ENCODE measurements at regions not wholly inside any gene's neighbourhood (a gene's known extent, or its start where the extent isn't known, plus 50 kb on each side); places are given as distances from the start of the nearest gene placed in this dataset.
A peak's percentile ranks its signal among the peaks of the same experiment; 100 is the strongest.
"Not testable (repeated sequence)": the region's sequence is repeated elsewhere in the genome, so short reads cannot be mapped to it uniquely, and the experiment has no call there.

DNA sequence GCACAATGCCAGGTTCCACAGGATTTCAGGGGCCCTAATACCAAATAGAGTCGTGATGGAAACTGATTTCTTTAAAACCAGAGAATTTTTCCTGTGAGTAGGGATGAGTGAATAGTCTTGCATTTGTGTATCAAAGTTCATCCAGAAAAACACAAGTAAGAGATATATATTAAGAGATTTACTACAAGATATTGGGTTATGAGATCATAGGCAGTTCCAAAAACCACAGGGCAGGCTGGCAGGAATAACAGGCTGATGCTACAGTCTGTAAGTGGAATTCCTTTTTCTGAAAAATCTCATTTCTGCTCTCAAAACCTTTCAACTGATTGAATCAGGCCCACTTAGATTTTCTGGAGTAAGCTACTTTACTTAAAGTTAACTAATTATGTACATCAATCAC lies 1756.2 kb upstream of the SEL1L start:
- peak in 1 of 2 experiments; percentile 3 for DNase-seq
- H3K36me3 ChIP-seq = no peaks in the 10 kb centered on the region
- no peak overlapping the region for H3K4me3 ChIP-seq

DNA sequence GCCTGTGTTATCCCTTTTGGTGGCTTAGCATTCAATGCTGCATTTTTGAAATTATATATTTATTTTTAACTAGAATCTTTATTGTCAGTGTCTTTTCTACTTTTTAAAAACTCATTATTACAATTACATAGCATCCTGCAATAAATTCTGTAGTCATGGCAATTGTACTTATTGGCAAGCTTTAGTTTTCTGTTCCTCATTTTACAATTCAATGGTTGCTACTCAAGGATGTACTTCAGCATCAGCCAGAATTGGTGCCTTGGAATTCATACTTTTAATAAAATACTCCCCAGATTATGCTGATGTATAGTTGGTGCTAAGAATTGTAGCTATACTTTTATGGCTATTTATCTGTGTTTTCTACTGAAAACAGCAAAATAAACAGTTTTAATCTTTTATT lies 1756.8 kb upstream of the SEL1L start:
- Histone ChIP-seq H3K27ac (no peak overlapping the region), H3K9me3 (replicated peaks) (no peaks in the 10 kb centered on the region), H3K36me3 (no peaks in the 10 kb centered on the region), H3K27me3 (no peaks in the 10 kb centered on the region), H3K4me1 (peaks cover 10% of the 10 kb centered on the region), H3K4me3 (no peak overlapping the region)
- no peak for DNase-seq

More for the DNA sequence above, 1756.2 kb upstream of the SEL1L start:
- H3K27ac ChIP-seq = 0 out of 2 replicates have a peak overlapping the region, but pooled peaks have one; percentile 10
- peaks cover 10% of the 10 kb centered on the region for H3K4me1 ChIP-seq
- no peaks in the 10 kb centered on the region for H3K9me3 ChIP-seq (replicated peaks)
- no peaks in the 10 kb centered on the region for H3K27me3 ChIP-seq

DNA sequence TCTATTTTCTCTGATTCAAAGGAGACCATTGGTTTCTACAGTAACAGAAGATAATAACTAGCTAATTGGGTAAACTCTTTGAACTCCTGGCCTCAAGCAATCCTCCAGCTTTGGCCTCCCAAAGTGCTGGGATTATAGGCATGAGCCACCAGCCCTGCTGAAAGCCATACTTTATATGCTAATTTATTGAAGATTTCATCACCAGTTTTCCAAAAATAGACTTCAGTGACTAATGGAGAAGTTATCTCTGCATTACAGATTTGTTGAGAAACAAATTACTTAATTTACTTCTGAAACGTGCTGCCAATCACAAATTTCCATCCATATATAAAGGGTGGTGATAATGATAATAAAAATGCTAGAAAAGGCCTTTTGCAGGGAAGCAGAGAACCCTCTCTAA lies 1758.1 kb upstream of the SEL1L start:
- no peak overlapping the region for H3K4me3 ChIP-seq
- no peak overlapping the region for H3K27ac ChIP-seq
- H3K9me3 ChIP-seq (replicated peaks) = no peaks in the 10 kb centered on the region
- H3K27me3 ChIP-seq = no peaks in the 10 kb centered on the region
- H3K4me1 ChIP-seq = peaks cover 10% of the 10 kb centered on the region
- no peak for DNase-seq
- H3K36me3 ChIP-seq = no peaks in the 10 kb centered on the region

DNA sequence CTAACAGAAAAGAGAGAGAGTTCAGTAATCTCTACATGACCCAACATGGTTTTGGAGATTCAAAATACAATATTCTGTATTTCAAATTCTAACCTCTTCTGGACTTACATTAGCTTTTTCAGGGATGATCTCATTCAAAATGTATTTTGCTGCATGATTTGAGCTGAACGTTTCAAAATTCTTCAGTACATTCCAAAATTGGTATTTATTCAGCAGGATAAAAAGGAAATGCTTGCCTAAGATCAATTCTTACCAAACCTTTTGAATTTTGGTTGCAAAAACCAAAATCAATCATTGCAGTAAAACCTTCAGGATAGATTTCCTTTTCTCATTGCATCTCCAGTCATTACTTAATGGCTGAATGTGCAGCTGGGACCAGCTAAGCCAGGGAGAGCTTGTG lies 1761.3 kb upstream of the SEL1L start:
- Histone ChIP-seq H3K9me3 (replicated peaks) (no peaks in the 10 kb centered on the region), H3K27me3 (no peaks in the 10 kb centered on the region), H3K27ac (0 out of 2 replicates have a peak overlapping the region, but pooled peaks have one; percentile 12), H3K36me3 (no peaks in the 10 kb centered on the region), H3K4me3 (no peak overlapping the region), H3K4me1 (peaks cover 4% of the 10 kb centered on the region)
- no peak for DNase-seq

DNA sequence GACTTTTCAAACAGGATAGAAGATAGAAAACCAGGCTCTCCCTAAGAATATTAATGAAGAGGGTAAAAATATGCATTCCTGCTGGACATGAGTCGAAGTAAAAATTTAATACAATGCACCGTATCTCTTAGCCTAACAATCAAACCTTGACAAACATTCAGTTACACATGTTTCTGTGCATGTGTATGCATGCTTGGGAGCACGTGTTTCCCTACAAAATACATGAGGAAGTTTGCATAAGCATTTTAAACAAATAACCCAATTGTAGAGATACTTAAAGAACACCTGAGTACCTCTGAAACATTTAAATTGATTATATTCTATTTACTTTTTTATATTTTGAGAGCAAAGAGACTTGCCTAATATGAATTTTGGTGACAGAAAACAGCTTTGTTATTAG lies 1763.7 kb upstream of the SEL1L start:
- Histone ChIP-seq H3K4me3 (no peak overlapping the region), H3K36me3 (no peaks in the 10 kb centered on the region), H3K27ac (no peak overlapping the region), H3K9me3 (replicated peaks) (no peaks in the 10 kb centered on the region), H3K27me3 (no peaks in the 10 kb centered on the region), H3K4me1 (no peaks in the 10 kb centered on the region; the same call in 1 of the 2 replicates)
- DNase-seq = no peak

DNA sequence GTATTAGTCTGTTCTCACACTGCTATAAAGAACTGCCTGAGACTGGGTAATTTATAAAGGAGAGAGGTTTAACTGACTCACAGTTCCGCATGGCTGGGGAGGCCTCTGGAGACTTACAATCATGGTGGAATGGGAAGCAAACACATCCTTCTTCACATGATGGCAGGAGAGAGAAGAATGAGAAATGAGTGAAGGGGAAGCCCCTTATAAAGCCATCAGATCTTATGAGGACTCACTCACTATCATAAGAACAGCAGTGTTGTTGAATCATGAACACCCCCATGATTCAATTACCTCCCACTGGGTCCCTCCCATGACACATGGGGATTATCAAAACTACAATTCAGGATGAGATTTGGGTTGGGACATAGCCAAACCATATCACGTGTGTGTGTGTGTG lies 1764.4 kb upstream of the SEL1L start:
- not testable (repeated sequence) for H3K9me3 ChIP-seq (replicated peaks); H3K27ac ChIP-seq; DNase-seq; H3K4me1 ChIP-seq; H3K27me3 ChIP-seq; H3K4me3 ChIP-seq; H3K36me3 ChIP-seq

DNA sequence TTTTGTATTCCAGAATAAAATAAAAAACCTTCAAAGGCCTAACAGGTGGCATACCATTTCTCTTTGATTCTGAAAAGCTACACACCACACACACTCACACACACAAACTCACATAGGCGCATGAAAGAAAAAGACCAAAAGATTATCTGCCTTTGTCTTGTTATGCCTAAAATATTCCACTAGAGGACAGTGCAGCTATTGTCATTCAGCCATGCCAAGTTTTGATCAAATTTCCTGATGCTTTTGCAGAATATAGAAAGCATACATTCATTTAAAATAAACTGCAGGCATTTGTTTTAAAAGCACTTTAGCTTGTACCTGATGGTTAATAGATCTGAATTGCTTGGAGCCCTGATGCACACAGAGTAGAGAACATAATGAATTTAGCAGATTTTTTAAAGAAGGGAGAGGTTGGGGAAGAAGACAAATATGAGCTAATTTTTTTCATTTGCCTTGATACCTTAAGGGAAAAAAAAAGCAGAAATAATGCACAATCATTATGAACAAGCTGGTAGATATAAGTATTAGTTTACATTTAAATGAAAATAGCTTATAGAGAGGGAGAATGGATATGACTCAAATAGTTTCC lies 1766.9 kb upstream of the SEL1L start:
- no peaks in the 10 kb centered on the region for H3K36me3 ChIP-seq
- no peaks in the 10 kb centered on the region for H3K9me3 ChIP-seq (replicated peaks)
- H3K4me1 ChIP-seq = no peaks in the 10 kb centered on the region; the same call in 1 of the 2 replicates
- DNase-seq = peak in 1 of 2 experiments; percentile 66
- H3K4me3 ChIP-seq = no peak overlapping the region
- no peak overlapping the region for H3K27ac ChIP-seq
- no peaks in the 10 kb centered on the region for H3K27me3 ChIP-seq

DNA sequence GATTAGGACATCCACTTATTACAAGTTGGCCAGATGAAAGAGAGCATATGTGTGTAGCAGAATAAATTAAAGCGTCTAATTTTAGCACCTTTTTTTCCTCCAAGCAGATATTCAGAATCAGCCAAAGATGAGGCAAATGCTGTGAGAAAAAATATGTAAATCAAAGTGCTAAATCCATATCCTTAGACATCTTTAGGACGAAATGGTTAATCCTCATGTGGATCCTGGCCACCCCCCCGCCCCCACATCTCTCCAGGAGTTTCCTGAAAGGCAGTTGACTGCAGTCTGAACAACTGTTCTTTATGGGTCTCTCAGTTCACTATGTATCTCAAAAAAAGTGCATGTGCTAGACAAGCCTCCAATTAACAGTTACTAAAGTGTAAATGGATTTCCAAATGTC lies 1768.1 kb upstream of the SEL1L start:
- no peak overlapping the region for H3K27ac ChIP-seq
- DNase-seq = no peak
- no peaks in the 10 kb centered on the region for H3K36me3 ChIP-seq

DNA sequence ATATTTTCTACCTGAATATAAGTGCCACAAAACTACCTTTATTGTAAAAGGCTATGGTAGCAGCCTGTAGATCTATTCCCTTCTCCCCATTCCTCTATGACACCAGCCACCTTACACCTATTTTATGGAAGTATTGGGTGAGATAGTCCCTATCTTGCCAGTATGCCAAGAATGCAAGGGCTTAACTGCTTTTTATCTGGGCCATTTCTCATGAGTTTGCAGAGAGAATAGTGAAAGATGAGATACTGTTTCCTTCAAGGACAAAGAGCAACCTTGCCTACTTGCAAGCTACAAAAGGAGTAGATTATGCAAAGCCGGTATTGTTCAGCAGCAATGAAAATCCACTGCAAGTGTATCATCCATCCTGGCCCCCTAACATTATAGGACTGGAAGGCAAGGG lies 1775.6 kb upstream of the SEL1L start:
- no peak for DNase-seq
- Histone ChIP-seq H3K27me3 (no peaks in the 10 kb centered on the region), H3K9me3 (replicated peaks) (no peaks in the 10 kb centered on the region), H3K36me3 (no peaks in the 10 kb centered on the region), H3K27ac (no peak overlapping the region), H3K4me1 (no peaks in the 10 kb centered on the region), H3K4me3 (no peak overlapping the region)

More for the DNA sequence above, 1768.1 kb upstream of the SEL1L start:
- Histone ChIP-seq H3K27me3 (no peaks in the 10 kb centered on the region), H3K9me3 (replicated peaks) (no peaks in the 10 kb centered on the region), H3K4me3 (no peak overlapping the region), H3K4me1 (no peaks in the 10 kb centered on the region)

DNA sequence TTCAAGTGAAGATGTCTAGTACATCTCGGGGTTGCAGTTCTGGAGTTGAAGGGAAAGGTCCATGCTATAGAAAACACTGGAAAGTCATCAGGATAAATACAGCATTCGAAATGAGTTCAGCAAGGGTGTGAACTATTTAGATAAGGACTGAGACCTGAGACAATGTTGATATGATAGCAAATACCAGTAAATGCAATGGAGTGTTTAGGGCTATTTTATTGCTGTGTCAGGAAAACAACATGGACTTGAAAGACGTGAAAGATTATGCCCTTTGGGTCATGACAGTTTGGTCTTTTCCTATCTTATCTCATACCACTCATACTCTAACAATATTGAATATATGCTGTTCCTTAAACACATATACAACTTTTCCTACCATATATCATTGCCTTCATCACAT lies 1776.2 kb upstream of the SEL1L start:
- Histone ChIP-seq H3K27ac (no peak overlapping the region), H3K36me3 (no peaks in the 10 kb centered on the region), H3K4me1 (no peaks in the 10 kb centered on the region), H3K9me3 (replicated peaks) (no peaks in the 10 kb centered on the region), H3K4me3 (no peak overlapping the region), H3K27me3 (no peaks in the 10 kb centered on the region)
- DNase-seq = no peak

DNA sequence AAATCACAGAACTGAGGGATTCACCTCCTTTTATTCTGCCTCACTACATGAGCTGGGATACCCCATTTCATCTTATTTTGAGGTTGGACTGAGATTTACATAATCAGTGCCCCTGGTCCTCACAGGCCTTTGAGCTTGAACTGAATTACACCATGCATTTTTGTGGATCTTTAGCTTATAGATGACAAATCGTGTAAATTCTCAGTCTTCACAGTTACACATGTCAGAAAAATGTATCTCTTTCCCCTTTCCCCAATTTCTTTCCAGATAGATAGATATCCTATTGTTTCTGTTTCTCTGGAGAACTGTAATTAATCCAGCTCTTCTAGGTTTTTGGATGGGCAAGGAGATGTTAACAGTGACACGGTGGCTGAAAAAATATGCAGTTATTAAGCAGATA lies 1778.9 kb upstream of the SEL1L start:
- Histone ChIP-seq H3K36me3 (no peaks in the 10 kb centered on the region), H3K9me3 (replicated peaks) (no peaks in the 10 kb centered on the region), H3K27ac (no peak overlapping the region), H3K27me3 (no peaks in the 10 kb centered on the region), H3K4me3 (no peak overlapping the region), H3K4me1 (no peaks in the 10 kb centered on the region)
- DNase-seq = no peak

DNA sequence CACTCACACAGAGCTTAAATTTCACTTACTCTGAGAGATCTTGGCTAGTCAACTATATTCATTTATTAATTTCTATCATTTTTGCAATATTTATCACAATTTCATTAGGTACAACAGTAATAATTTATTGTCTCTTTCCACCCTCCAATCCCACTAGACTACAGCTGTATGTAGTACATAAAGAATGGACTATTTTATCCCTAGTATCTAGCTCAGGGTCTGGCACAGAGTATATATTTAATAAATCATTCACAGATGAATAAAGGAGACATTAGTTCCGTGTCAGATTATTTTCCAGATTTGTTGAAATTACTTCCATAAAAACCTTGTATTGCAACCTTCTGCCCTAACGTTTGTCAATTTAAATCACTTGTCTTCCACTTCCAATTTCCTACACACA lies 1781.1 kb upstream of the SEL1L start:
- H3K27me3 ChIP-seq = no peaks in the 10 kb centered on the region
- DNase-seq = no peak
- H3K4me3 ChIP-seq = no peak overlapping the region
- H3K27ac ChIP-seq = no peak overlapping the region
- H3K36me3 ChIP-seq = no peaks in the 10 kb centered on the region
- no peaks in the 10 kb centered on the region for H3K9me3 ChIP-seq (replicated peaks)
- H3K4me1 ChIP-seq = no peaks in the 10 kb centered on the region

DNA sequence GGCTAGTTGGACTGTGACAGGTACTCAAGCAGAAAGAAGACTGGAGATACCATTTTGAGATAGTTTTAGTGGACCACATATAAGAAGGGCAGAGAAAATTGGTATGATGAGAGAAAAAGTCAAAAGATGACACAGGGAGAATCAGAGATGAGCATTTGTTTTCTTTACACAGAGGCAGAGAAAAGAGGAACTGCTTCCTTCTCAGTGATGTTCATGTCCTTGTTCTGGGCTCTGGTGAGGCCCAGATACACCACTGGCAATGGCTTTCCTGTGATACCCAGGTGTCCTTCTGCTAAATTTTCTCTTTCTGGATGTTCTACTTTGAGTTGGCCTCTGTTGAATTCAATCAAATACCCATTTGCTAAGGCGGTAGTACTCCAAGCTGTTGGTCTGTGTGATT lies 1782.7 kb upstream of the SEL1L start:
- no peak overlapping the region for H3K27ac ChIP-seq
- no peaks in the 10 kb centered on the region for H3K27me3 ChIP-seq

DNA sequence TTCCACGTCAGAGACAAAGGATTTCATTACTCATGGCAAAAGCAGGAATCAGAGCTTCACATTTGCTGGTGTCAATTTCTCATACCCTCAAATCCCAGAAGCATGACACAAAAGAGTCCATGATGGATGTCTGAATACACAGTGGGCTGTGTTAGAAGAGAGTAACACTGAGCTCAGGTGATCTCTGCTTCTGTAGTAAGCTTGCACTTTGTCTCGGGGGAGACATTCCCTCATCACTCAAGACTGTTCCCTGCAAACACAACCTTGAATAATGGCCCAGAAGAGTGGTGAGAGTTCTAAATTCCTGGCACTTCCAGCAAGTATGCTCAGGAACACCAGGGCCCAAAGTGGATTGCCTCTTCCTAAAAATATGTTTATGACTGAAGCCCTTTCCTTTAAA lies 1787.2 kb upstream of the SEL1L start:
- no peaks in the 10 kb centered on the region for H3K36me3 ChIP-seq
- H3K27me3 ChIP-seq = no peaks in the 10 kb centered on the region
- DNase-seq = no peak
- H3K4me1 ChIP-seq = no peaks in the 10 kb centered on the region
- no peak overlapping the region for H3K27ac ChIP-seq
- H3K9me3 ChIP-seq (replicated peaks) = no peaks in the 10 kb centered on the region
- H3K4me3 ChIP-seq = no peak overlapping the region

More for the DNA sequence above, 1782.7 kb upstream of the SEL1L start:
- Histone ChIP-seq H3K36me3 (no peaks in the 10 kb centered on the region), H3K9me3 (replicated peaks) (no peaks in the 10 kb centered on the region), H3K4me1 (no peaks in the 10 kb centered on the region), H3K4me3 (no peak overlapping the region)
- DNase-seq = no peak

DNA sequence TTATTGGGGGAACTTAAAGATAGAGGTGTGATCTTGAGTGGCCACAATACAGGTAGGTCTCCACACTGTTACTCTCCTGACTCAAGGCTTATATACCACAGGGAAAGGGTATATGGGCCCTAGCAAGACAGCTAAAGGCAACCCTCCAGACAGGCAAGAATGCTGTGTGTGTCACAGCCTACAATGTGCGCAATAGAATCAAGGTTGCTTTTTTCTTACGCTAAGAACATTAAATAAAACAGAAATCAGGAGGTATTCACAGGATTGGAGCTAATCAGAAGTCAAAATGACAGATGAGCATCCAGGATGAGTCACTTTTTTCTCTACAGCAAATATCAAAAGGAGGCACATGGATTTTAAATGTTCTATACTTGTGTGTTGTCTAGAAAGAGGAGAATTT lies 1797.9 kb upstream of the SEL1L start:
- no peak overlapping the region for H3K27ac ChIP-seq

DNA sequence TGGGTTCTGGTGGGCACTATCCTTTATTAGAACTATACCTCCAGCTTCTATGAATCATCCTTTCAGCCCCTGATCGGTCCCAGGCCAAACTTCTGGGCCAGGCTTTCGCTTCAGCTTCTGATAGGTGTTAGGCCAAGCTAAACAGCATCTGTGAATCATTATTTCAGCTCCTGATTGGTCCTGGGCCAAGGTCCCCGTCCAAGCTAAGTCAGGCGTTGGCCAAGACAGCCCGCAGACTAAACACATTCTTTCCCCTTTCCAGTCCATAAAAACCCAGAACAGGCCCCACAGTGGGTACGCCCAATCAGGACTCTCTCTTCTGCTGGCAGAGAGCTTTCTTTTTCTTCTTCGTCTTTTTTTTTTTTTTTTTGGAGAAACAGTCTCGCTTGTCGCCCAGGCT lies 1808.9 kb upstream of the SEL1L start:
- no peaks in the 10 kb centered on the region for H3K36me3 ChIP-seq
- no peaks in the 10 kb centered on the region for H3K9me3 ChIP-seq (replicated peaks)
- no peaks in the 10 kb centered on the region for H3K4me1 ChIP-seq
- H3K27ac ChIP-seq = no peak overlapping the region
- H3K4me3 ChIP-seq = no peak overlapping the region
- no peaks in the 10 kb centered on the region for H3K27me3 ChIP-seq
- no peak for DNase-seq

More for the DNA sequence above, 1797.9 kb upstream of the SEL1L start:
- Histone ChIP-seq H3K4me3 (no peak overlapping the region), H3K4me1 (no peaks in the 10 kb centered on the region), H3K9me3 (replicated peaks) (no peaks in the 10 kb centered on the region), H3K36me3 (no peaks in the 10 kb centered on the region), H3K27me3 (no peaks in the 10 kb centered on the region)
- DNase-seq = no peak
